ENCODE measurements at regions not wholly inside any gene's neighbourhood (a gene's known extent, or its start where the extent isn't known, plus 50 kb on each side); places are given as distances from the start of the nearest gene placed in this dataset.

- no peak overlapping the region for H3K4me3 Mint-ChIP-seq (ENCODE audit: low read depth)
- peaks cover 10% of the 10 kb centered on the region for H3K4me1 Mint-ChIP-seq (ENCODE audit: low read depth)
- H3K27me3 Mint-ChIP-seq, result peaks cover 39% of the 10 kb centered on the region
- no peak for DNase-seq (ENCODE audit: low spot score, unreplicated experiment)
- peaks cover 6% of the 10 kb centered on the region for H3K9me3 Mint-ChIP-seq (ENCODE audit: low read depth)
- no peaks in the 10 kb centered on the region for H3K36me3 Mint-ChIP-seq (ENCODE audit: insufficient read depth)
- no peak for TF ChIP-seq CTCF (IDR thresholded peaks at IDR 0.05; ENCODE audit: unreplicated experiment)
- no peak overlapping the region for H3K27ac Mint-ChIP-seq
Observed at GRCh38 chr9:93819905-93820304, 135.2 kb downstream of the BARX1 start.

DNA sequence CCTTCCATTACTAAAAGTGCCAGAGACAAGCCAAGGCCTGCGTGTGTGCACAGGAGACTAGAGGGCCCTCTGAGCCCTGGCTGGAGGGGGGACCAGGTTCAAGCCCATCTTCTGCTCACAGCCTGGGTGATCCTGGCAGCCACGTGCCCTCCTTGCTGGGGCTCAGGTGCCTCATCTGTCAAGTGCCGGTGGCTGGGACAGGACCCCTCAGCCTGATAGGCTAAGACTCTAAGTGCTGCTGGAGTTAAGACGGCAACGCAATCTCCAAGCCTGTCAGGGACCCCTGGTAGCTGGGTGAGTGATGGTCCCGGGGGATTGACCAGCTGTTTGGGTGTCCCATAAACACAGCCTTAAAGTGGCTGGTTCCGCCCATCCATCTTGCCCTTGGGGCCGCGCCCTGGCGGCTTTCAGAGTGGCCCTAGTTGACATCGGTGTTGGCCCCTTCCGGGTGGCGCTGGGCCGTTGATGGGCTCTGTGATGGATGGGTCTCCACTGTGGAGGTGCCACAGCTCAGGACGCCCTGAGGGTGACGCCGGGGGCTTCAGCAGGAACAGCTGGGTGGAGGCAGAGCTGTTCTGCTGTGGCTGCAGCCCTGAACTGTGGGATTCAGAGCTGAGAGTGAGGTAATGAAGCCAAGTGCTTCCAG is 136.2 kb downstream of the BARX1 start:
- Mint-ChIP-seq H3K27me3 (peaks cover 40% of the 10 kb centered on the region), H3K9me3 (ENCODE audit: low read depth) (peaks cover 6% of the 10 kb centered on the region), H3K36me3 (ENCODE audit: insufficient read depth) (no peaks in the 10 kb centered on the region), H3K4me1 (ENCODE audit: low read depth) (peaks cover 19% of the 10 kb centered on the region), H3K4me3 (ENCODE audit: low read depth) (no peak overlapping the region), H3K27ac (no peak overlapping the region)
- DNase-seq (ENCODE audit: low spot score, unreplicated experiment), result no peak
- TF ChIP-seq CTCF (IDR thresholded peaks at IDR 0.05; ENCODE audit: unreplicated experiment), result no peak

GRCh38 chr9:93818237-93818636 is 136.9 kb downstream of the BARX1 start:
- Mint-ChIP-seq H3K27ac (no peak overlapping the region), H3K4me1 (ENCODE audit: low read depth) (peaks cover 25% of the 10 kb centered on the region), H3K4me3 (ENCODE audit: low read depth) (no peak overlapping the region), H3K27me3 (peaks cover 40% of the 10 kb centered on the region), H3K36me3 (ENCODE audit: insufficient read depth) (no peaks in the 10 kb centered on the region), H3K9me3 (ENCODE audit: low read depth) (peaks cover 6% of the 10 kb centered on the region)
- DNase-seq (ENCODE audit: low spot score, unreplicated experiment), result no peak
- no peak for TF ChIP-seq CTCF (IDR thresholded peaks at IDR 0.05; ENCODE audit: unreplicated experiment)

GRCh38 chr9:93815677-93816076 is 139.5 kb downstream of the BARX1 start:
- peaks cover 26% of the 10 kb centered on the region for H3K4me1 Mint-ChIP-seq (ENCODE audit: low read depth)
- no peak overlapping the region for H3K27ac Mint-ChIP-seq
- H3K27me3 Mint-ChIP-seq, result peaks cover 28% of the 10 kb centered on the region

GRCh38 chr9:93815135-93815534 is 140.0 kb downstream of the BARX1 start:
- Mint-ChIP-seq H3K27me3 (peaks cover 23% of the 10 kb centered on the region), H3K9me3 (ENCODE audit: low read depth) (no peaks in the 10 kb centered on the region), H3K4me1 (ENCODE audit: low read depth) (peaks cover 26% of the 10 kb centered on the region), H3K27ac (no peak overlapping the region), H3K36me3 (ENCODE audit: insufficient read depth) (no peaks in the 10 kb centered on the region), H3K4me3 (ENCODE audit: low read depth) (no peak overlapping the region)
- DNase-seq (ENCODE audit: low spot score, unreplicated experiment), result no peak
- no peak for TF ChIP-seq CTCF (IDR thresholded peaks at IDR 0.05; ENCODE audit: unreplicated experiment)

More at GRCh38 chr9:93815677-93816076, 139.5 kb downstream of the BARX1 start:
- no peak for TF ChIP-seq CTCF (IDR thresholded peaks at IDR 0.05; ENCODE audit: unreplicated experiment)
- Mint-ChIP-seq H3K4me3 (ENCODE audit: low read depth) (no peak overlapping the region), H3K36me3 (ENCODE audit: insufficient read depth) (no peaks in the 10 kb centered on the region), H3K9me3 (ENCODE audit: low read depth) (no peaks in the 10 kb centered on the region)
- no peak for DNase-seq (ENCODE audit: low spot score, unreplicated experiment)

Measured in progenitor cell of endocrine pancreas (in vitro differentiated cells).